ENCODE measurements at regions not wholly inside any gene's neighbourhood (a gene's known extent, or its start where the extent isn't known, plus 50 kb on each side); places are given as distances from the start of the nearest gene placed in this dataset.
A peak's percentile ranks its signal among the peaks of the same experiment; 100 is the strongest.

DNA sequence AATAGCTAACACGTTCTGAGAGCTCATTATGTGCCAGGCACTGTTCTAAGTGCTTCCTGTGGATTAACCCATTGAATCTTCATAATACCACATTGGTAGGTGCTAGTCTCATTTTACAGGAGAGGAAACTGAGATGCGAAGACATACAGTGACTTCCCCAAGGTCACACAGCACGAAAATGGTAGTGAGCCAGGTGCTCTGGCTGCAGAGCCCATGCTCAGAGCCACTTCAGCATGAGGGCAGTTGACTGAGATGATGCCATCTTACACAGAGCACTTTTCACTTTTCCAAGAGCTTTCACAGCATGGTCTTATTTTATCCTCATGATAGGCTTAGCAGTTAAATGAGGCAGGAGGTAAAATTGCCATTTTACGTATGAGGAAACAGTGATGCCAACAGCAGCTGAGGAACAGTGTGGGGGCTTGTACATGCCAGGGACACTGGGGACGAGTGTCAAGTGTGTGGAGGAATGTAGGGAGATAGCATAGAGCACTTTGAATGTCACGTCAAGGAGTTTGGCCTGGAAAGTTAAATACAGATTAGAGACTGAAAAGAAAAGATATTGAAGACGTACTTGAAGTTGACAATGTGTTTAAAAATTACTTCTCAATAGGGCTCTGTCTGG lies 180.0 kb downstream of the KIF4B start:
- DNase-seq: no peak

DNA sequence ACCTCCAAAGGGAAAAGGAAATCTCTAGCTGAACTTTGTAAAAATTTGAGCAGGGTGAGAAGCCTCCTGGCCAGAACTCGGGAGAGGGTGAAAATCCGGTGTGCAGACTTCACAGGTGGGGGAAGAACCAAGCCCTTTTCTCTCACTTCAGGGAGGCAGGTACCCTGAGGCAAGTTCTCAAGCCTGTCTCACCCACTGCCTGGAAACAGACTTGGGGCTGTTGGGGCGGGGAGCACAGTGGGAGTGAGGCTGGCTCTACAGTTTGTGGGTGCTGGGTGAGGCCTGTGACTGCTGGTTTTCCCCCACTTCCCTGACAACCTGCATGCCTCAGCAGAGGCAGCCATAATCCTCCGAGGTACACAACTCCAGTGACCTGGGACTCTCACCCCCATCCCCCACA lies 187.1 kb downstream of the KIF4B start:
- DNase-seq: no peak

DNA sequence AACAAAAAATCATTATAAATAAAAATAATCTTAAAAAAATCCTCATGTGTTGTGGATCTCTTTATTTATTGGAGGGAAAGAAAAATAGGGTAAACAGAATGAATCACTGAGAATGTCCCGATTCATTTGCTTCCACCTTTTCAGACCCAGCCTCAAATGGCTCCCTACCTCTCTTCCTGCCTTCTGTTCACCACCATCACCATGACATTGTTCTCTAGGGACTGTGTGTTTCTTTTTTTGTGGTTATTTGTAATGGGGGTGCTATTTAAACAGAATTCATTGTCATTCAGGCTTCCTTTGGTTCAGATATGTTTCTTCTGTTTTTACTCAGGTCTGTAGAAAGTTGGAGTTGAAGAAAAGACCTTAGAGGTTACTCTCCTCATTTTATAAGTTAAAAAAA lies 198.2 kb downstream of the KIF4B start:
- DNase-seq: no peak

DNA sequence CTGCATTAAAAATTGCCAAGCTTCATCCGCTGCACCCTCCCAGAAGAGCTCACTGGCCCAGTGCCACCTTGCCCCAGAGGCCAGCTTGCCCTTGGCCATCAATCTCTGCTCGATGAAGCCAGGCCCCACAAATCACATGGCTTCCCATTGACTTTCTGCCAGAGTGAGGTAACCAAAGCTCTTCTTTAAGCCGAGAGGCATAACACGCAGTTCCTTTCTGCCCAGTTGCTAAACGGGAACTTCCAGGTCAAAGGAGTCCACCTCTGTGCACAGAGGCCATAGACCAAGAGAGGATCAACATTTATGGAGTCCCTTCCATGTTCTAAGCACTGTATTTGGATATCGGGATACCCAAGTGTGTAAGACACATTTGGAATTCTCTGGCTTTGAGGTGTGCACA lies 208.8 kb downstream of the KIF4B start:
- DNase-seq: no peak

DNA sequence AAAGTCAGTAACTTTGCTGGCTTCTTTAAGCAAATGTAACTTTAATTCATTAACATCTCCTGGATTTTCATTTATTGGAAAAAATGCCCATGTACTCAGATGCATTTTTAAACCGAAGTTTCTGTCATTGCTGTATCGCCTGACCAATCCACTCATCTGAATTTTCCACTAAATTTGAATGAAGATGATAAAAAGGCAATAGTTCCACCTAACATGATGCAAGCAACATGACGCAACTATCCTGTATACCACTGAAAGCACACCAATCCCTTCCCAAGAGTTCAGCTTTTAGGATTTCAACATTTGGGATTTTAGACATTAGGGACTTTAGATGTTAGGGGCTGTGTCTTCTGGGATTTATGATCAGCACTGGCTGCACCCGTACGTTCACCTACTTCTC lies 215.6 kb downstream of the KIF4B start:
- no peak for DNase-seq

DNA sequence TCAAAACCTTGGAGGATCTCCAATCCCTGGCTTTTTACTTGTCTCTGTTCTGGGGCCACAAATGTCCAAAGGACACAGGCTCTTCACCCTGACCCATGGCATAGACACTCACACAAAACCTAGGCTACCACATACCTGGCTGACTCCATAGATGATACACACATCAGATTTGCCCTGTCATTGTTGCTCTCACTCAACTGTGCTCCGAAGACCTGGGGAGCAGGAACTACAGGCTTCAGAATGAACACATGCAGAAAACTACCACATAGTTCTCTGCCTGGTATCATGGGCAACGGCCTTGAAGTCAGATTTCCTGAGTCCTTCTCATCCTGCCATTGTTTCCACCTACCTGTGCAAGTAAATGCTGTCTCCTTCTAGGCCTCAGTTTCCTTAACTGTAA lies 226.2 kb downstream of the KIF4B start:
- no peak for DNase-seq

DNA sequence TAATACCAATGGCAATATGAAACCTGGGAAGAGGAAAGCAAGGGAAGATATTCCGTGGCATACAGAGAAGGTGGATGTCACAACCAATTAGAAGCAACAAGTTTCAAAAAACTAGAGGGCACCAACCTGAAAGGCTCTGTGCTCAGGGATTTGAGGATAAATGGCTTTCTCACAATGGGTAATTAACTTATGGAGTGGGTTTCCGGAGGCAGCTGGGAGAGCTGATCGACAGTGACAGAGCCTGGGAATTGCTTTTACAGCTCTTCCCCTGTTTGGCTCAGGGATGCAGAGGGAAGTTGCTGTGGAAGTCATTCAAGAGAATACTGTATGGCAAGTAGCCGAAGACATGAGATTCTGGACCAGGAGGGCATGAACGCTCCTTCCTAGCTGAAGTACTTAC lies 237.0 kb downstream of the KIF4B start:
- DNase-seq: no peak

DNA sequence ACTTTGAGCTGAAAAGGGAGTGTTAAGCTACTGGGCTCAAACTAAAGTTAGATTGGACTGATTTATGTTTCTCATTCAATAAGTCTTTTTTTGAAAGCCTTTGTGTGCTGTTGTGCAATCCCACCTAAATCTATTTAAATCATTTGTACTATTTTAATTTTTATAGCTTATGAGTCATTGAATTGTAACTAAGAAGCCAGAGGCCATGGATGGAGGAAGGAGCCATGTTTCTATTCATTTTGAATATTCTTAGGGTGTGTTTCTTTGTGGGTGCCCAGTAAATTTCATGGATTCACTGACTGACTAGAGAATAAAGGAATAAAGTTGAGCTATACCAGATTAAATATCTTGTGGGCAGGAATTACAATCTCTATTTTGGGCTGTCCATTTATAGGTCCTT lies 238.5 kb downstream of the KIF4B start:
- DNase-seq: no peak

DNA sequence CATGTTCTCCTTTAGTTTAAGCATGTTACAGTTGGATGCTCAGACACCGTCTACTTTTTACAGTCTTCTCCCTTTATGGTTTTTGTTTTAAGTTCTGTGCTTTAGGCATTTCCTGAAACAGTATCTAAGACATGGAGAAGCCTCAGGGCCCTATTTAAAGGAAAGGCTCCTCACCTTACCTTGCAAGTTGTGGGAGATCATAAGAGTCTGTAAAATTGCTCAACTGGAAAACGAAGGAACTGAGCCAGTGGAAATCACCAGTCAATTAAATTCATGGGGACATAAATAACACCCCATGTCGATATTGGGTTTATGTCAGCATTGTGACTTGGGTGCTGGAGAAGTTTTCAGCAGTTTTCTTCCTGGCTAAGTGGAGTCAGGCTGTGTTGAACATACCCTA lies 239.2 kb downstream of the KIF4B start:
- DNase-seq: no peak

DNA sequence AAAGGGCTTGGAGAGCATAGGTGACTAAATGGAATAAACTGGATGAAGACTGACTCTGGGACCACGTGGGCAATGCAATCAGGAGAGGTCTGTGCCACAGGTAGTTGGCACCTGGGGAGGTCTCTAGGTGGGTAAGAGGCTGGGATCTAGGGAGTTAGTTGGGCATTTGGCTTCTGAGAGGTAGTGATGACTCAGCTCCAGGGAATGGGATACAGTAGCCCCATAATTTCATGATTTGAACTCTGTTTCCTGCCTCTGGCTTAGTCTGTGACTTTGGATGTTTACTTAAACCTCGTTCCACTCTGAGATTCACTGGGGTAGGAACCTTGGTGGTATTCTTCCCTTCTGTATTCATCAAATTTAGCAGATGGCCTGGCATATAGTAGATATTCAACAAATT lies 240.8 kb downstream of the KIF4B start:
- no peak for DNase-seq

DNA sequence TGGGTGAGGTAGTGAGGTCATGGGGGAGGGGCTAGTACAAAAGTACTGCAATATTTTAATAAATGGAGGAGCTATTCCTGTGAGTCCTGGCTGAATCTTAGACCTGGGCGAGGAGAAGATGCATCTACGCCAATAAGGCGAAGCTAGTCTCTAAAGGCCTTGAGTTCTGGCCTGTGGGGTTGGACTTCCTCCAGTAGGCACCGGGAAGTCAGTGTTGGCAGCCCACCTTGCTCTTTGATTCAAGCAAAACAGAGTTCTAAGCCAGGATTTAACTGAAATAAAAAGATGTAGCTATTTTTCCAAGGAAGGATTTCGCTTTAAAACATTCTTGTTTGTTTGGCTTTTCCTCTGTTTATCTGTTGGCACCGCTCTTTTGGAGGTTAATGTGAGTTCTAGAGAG lies 244.6 kb downstream of the KIF4B start:
- peak in 2 of 58 donors; percentile 5 to 13 for DNase-seq

DNA sequence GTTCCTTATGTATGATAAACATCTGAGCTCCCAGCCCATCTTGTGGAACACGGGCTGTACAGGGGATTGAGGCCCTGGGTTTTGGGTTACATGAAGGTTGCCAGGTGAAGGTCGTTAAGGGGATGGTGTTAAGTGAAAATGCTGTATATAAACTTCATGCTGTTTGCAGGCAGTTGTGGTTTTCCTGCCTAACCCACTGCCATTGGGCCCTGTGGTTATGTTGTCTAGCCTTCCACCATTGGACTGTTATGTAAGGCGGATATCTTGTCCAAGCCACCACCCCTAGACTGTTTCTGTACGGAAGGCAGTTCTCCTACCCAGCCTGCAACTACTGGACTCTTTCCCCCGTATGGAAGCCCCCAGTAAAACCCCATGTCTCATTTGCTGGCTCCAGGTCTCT lies 246.1 kb downstream of the KIF4B start:
- no peak for DNase-seq

DNA sequence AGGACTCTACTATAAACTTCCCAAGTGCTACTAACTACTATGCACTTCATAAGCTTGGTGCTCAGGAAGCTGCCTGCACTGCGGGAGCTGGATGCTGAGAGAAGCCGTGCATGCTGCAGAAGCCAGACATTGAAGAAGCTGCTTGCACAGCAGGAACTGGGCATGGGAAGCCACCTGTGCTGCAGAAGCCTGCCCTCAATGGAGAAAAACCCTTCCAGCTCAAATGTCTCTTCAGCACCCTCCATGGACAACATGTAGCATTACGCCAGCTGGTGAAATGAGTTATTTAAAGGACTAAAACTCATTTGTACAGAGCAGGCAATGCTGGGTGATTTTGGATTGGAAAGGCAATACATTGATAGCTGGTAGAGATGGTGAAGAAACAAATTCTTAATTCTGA lies 247.2 kb downstream of the KIF4B start:
- DNase-seq: peak in 19 of 58 donors; percentile 1 to 38 (median 6)

DNA sequence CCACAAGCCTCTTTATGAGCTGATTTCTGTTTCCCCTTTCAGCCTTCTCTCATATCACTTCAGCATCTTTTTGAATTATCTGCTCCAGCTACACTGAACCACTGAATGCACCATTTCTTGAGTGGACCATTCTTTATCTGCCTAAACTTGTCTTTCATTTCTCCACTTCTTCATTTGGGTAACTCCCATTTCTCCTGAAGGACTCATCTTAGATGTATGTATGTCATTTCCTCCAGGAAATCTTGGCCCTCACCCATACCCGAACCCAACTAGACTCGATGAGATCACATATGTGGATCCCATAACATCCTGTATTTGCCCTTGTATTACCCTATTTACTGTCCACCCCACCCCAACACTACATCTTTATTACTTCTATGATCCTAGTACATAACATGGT lies 249.8 kb downstream of the KIF4B start:
- no peak for DNase-seq

DNA sequence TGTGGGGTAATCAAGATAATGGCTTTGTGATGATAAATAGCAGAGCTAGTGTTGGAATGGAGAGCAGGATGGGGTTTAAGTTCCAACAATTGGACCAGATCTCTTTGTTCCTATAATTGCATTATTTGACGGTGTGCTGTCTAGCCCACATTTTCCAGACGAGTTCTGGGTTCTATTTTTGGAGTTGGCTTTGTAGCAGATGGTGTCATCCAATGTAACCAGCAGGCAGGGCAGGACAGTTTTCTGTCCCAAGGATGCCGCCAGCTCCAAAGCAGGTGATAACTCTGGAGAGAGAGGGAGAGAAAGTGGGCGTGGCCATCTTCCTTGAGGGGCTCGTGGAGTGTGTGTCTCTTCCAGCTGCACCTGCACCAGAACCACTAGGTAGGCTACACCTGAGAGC lies 251.3 kb downstream of the KIF4B start:
- no peak for DNase-seq

DNA sequence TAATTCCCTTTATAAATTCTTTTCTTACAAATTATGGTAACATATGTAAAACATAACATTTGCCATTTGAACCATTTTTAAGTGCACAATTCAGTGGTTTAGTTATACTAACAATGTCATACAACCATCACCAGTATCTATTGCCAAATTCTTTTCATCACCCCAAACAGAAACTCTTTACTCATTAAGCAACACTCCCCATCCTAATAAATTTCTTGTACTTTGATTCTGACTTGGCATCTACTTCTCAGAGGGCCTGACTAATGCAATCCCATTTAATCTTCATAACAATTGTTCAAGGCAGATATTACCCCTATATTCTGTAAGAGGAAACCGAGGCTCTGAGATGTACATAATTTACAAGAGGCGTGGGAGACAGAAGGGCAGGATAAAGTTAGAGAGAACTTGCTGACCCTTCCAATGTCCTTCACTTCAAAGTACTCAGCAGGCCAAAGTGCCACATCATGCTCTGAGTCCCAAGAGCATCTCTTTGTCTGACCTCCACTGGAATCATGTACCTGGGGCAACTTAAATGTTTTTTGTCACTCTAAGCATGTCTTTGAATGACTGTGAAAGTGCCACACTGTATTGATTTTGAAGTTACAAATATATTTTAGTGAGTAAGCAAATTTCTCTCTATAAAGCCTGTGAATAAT lies 255.3 kb downstream of the KIF4B start:
- DNase-seq: no peak

DNA sequence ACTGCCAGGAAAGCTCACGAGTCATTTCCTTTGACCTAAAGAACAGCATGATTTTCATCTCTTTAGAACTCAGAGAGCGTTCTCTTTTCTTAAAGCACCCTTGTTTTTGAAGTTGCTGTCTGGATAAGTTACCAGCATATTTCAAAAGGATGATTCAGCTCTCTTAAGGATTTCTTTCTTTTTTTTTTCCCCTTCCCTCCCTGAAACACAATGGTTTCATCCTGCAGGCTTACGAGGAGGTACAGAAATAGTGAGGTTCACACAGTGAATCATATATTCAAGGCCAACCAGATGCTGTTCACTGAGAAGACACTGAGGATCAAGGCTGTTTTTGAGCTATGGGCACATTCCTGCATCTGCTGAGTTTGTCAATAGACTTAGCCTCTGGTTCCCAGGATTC lies 257.2 kb downstream of the KIF4B start:
- DNase-seq: no peak

DNA sequence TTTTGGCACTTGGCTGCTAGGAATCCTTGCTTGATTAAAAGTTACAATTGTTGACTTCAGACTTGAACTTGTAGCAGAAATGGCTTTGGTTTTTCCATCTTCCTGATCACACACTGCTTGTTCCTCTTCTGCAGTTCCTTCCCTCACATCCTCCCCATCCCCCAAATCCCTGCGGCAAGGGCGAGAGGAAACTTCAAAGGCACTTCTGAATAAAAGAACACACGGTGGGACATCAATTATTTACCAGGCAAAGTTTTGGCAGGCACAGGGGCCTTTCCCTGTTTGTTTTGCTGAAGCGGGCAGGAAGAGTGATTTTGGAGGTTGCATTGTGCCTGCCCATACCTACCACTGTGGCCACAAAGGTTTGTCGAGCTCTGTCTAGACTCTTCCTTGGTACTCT lies 260.9 kb downstream of the KIF4B start:
- no peak for DNase-seq

DNA sequence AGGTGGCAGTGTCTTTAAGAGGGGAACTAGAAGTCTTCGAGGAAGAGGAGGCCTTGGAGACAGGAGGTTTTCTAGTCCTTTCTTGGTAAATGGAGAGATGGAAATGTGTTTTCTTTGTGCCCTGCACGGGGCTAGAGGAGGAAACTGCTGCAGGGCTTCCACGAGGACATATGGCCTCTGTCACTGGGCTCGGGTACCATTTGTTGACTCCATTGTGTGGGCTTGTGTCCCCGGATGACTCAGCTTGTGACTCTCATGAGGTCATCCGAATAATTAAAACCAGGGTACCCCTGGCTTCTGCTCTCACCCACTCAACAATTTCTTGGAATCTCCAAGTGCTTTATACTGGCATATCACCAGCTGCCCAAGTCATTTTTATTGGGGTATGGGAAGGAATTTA lies 261.7 kb downstream of the KIF4B start:
- no peak for DNase-seq

DNA sequence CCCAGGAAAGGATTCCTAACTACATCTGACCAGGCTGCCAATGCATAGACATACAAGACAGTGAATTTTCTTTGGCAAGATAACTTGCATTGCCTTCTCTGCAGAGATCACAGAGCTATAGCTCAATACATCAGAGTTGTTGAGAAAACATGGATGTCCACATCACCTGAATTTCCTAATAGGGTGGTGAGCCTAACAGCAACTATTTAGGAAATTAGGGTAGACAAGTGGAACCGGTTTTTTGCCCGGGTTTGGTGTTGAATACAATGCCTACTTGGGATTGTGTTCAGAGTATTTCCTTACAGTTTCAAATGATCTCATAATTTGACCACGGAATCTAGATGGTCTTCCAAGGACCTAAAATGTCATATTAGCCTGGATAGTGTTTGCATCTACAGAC lies 262.7 kb downstream of the KIF4B start:
- no peak for DNase-seq

DNA sequence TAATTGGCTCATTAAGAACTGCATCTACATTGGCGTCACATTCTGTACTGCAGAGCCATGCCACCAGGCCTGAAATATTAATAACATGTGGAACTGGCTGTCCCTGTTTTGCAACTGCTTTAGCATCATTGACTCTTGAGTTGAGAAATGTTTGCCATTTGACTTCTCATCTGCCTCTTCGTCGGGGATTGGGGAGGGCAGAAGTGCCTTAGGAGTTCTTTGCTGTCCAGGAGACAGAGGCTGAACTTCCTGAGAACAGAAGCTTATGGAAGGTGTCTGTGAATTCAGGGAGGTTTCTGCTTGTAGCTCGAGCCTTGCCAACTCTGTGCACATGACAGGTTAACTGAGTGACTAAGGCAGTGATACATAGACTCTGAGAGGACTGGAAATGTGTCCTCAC lies 265.0 kb downstream of the KIF4B start:
- DNase-seq: no peak

DNA sequence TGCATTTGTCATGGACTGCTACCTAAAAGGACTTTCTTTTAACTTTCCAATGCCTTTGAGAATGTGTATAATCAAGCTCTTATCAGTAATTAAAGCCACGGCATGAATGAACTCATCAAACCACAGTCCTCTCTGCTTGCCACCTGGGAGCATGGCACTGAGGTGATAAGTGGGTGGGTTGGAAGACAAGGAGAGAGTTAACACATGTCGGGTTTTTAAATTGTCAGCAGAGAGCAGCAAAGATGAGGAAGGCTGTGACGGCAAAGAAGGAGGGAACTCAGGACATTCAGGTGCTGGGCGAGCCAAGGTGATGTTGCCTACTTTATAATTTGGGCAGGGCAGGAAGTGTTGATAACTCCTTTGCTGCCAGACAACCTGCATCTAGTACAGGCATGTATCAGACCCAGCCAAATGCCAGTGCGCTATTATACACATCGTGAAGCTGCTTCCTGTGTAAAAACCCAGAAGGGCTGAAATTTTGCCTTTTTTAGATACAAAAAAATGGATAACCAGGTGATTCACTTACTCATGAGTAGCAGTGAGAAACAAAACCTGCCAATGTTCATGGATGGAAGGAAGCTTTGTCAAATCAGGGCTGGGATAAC lies 269.1 kb downstream of the KIF4B start:
- DNase-seq: no peak

DNA sequence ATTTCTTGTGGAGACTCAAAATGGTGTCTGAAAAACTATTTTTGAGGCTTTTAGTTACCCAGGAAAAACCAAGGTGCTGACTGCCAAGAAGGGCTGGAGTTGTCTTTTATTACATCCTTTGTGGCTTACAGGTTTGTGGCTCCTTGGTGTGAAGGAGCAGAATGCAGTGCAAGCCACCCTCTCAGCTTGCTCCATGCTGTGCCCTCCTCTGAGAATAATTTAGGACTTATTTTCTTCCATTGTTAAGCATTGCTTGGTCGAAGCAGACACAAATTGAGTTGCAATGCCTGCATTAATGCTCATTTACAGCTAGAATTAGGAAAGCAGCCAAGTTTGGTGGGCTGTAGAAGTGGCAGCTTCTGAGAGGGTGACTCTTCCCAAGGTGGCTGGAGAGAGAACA lies 272.2 kb downstream of the KIF4B start:
- no peak for DNase-seq

Measured in anterior cingulate cortex (tissue), 58 donors.